SK-N-SH (cell line): ENCODE measurements at regions not wholly inside any gene's neighbourhood (a gene's known extent, or its start where the extent isn't known, plus 50 kb on each side); places are given as distances from the start of the nearest gene placed in this dataset.
"Not testable (repeated sequence)": the region's sequence is repeated elsewhere in the genome, so short reads cannot be mapped to it uniquely, and the experiment has no call there.

Experiments used
- CTCF ChIA-PET: fragments of 300-600, 350-600 bp; formaldehyde crosslinking; extraction: SDS; loops from one replicate; lab custom pipeline; 2021; lab: Yijun Ruan, JAX
- POLR2A ChIA-PET: fragments of 350-600 bp; sonication (Branson Sonifier 250); formaldehyde crosslinking; extraction: SDS; loops from one replicate; lab custom pipeline; 2020; ENCODE audit warnings: antibody characterized with exemption, inconsistent platforms; lab: Yijun Ruan, JAX
- DNase-seq: peaks from one replicate; pipeline ENCODE4 v3.0.0; 2012
- H2AFZ ChIP-seq: fragments of 200-600 bp; sonication (generic); 2 replicates; pipeline ENCODE4 v1.8.1; 2016; ENCODE audit warnings: antibody characterized with exemption, mild to moderate bottlenecking, low read depth
- H3F3A ChIP-seq: fragments of 200-600 bp; sonication (generic); replicated peaks from 2 replicates; pipeline ENCODE3; 2016; ENCODE audit warnings: antibody characterized with exemption, mild to moderate bottlenecking; ENCODE audit not compliant: insufficient read depth
- H3K27ac ChIP-seq, 2 experiments: fragments of 200-500 bp in 1 of 2; fragments of 200-600 bp in 1 of 2; sonication (Bioruptor generic) in 1 of 2; sonication (generic), shearing (Covaris generic) in 1 of 2; 2 replicates each; pipeline versions ENCODE4 v1.5.1 to v1.6.1; 2014 to 2016; ENCODE audit warnings: low read depth in 2 of 2, inconsistent platforms in 1 of 2, low read length in 1 of 2, mild to moderate bottlenecking in 1 of 2, mixed read lengths in 1 of 2
- H3K27me3 ChIP-seq: fragments of 200-600 bp; sonication (generic), shearing (Covaris generic); 2 replicates; pipeline ENCODE4 v1.6.1; 2016; ENCODE audit warnings: mixed run types; ENCODE audit not compliant: insufficient read depth
- H3K36me3 ChIP-seq, 2 experiments: fragments of 200-500 bp in 1 of 2; fragments of 200-600 bp in 1 of 2; sonication (Bioruptor generic) in 1 of 2; sonication (generic) in 1 of 2; replicated peaks in 1 of 2; 2 replicates each; pipeline versions ENCODE3 to v1.5.1; 2014 to 2016; ENCODE audit warnings: low read length in 1 of 2, mild to moderate bottlenecking in 1 of 2; ENCODE audit not compliant: insufficient read depth in 2 of 2, control insufficient read depth in 1 of 2
- H3K4me1 ChIP-seq, 2 experiments: fragments of 200-500 bp in 1 of 2; fragments of 200-600 bp in 1 of 2; sonication (Bioruptor generic) in 1 of 2; sonication (generic), shearing (Covaris generic) in 1 of 2; 2 replicates each; pipeline versions ENCODE4 v1.5.1 to v1.6.1; 2014 to 2016; ENCODE audit warnings: low read depth in 1 of 2, low read length in 1 of 2, mixed run types in 1 of 2; ENCODE audit not compliant: insufficient read depth in 2 of 2, control insufficient read depth in 1 of 2
- H3K4me2 ChIP-seq: fragments of 200-600 bp; sonication (generic), shearing (Covaris generic); 2 replicates; pipeline ENCODE4 v1.6.1; 2017; ENCODE audit warnings: mixed run types
- H3K4me3 ChIP-seq, 2 experiments: fragments of 200-500 bp in 1 of 2; fragments of 200-600 bp in 1 of 2; sonication (Bioruptor generic) in 1 of 2; sonication (generic), shearing (Covaris generic) in 1 of 2; 2 replicates each; pipeline versions ENCODE4 v1.5.1 to v1.8.1; 2014 to 2016; ENCODE audit warnings: low read depth in 2 of 2, inconsistent platforms in 1 of 2, low read length in 1 of 2, mild to moderate bottlenecking in 1 of 2, mixed read lengths in 1 of 2, moderate library complexity in 1 of 2
- H3K79me2 ChIP-seq: fragments of 200-600 bp; sonication (generic); 2 replicates; pipeline ENCODE4 v1.8.1; 2017; ENCODE audit warnings: mild to moderate bottlenecking; ENCODE audit not compliant: insufficient read depth
- H3K9ac ChIP-seq: fragments of 200-600 bp; sonication (generic); 2 replicates; pipeline ENCODE4 v1.6.1; 2017; ENCODE audit warnings: mixed run types
- H3K9me2 ChIP-seq: fragments of 200-600 bp; sonication (generic); 2 replicates; pipeline ENCODE4 v1.6.1; 2017; ENCODE audit warnings: mixed run types
- H3K9me3 ChIP-seq: fragments of 200-600 bp; sonication (generic); 2 replicates; pipeline ENCODE4 v1.6.1; 2017; ENCODE audit warnings: mixed run types, mild to moderate bottlenecking, moderate library complexity
- H4K20me1 ChIP-seq: fragments of 200-600 bp; sonication (generic); 2 replicates; pipeline ENCODE4 v1.6.1; 2017; ENCODE audit warnings: mild to moderate bottlenecking, mixed run types; ENCODE audit not compliant: insufficient read depth
- CTCF ChIP-seq: fragments of 200-600 bp; sonication (generic); IDR thresholded peaks from 2 replicates; pipeline ENCODE4 v1.6.1; 2017; ENCODE audit warnings: antibody characterized with exemption, mild to moderate bottlenecking, moderate library complexity
- ELF1 ChIP-seq: IDR thresholded peaks from 2 replicates; pipeline ENCODE4 v1.4.0; 2012
- EZH2phosphoT487 ChIP-seq: fragments of 200-600 bp; sonication (generic); IDR thresholded peaks from 2 replicates; pipeline ENCODE4 v1.6.1; 2017; ENCODE audit warnings: low read depth, mixed run types, mild to moderate bottlenecking, antibody characterized with exemption, moderate library complexity, borderline replicate concordance
- FOXJ3 ChIP-seq: sonication (generic); formaldehyde crosslinking; IDR thresholded peaks from 2 replicates; pipeline ENCODE4 v1.5.1; 2020; ENCODE audit warnings: mild to moderate bottlenecking, missing genetic modification reagents
- GABPA ChIP-seq: IDR thresholded peaks from 2 replicates; pipeline ENCODE4 v1.4.0; 2012; ENCODE audit warnings: low read depth, mild to moderate bottlenecking
- GATA2 ChIP-seq: sonication (generic); formaldehyde crosslinking; IDR thresholded peaks from 2 replicates; pipeline ENCODE4 v1.5.0; 2020; ENCODE audit warnings: mild to moderate bottlenecking, missing genetic modification reagents
- MXI1 ChIP-seq: IDR thresholded peaks from 2 replicates; pipeline ENCODE4 v1.6.1; 2012; ENCODE audit warnings: mild to moderate bottlenecking, low read depth, low read length, improper control_type of control experiment
- NRF1 ChIP-seq: IDR thresholded peaks from 2 replicates; pipeline ENCODE4 v1.6.1; 2012; ENCODE audit warnings: low read depth, mild to moderate bottlenecking, low read length
- PBX3 ChIP-seq: IDR thresholded peaks from 2 replicates; pipeline ENCODE4; 2012
- POLR2AphosphoS5 ChIP-seq: IDR thresholded peaks from 2 replicates; pipeline ENCODE4 v1.6.1; 2012; ENCODE audit warnings: low read depth, low read length
- RXRA ChIP-seq: IDR thresholded peaks from 2 replicates; pipeline ENCODE4 v1.4.0; 2012; ENCODE audit warnings: low read depth, mild to moderate bottlenecking, borderline replicate concordance
- SIN3A ChIP-seq: IDR thresholded peaks from 2 replicates; pipeline ENCODE4 v1.6.1; 2012; ENCODE audit warnings: low read depth, mild to moderate bottlenecking, low read length, moderate library complexity, borderline replicate concordance
- TEAD4 ChIP-seq: IDR thresholded peaks from 2 replicates; pipeline ENCODE4 v1.4.0; 2012; ENCODE audit warnings: mild to moderate bottlenecking, borderline replicate concordance; ENCODE audit not compliant: insufficient read depth
- USF2 ChIP-seq: fragments of 150-350 bp; IDR thresholded peaks from 2 replicates; pipeline ENCODE4 v1.6.1; 2017; ENCODE audit warnings: antibody characterized with exemption, low read length, low read depth, borderline replicate concordance
- YY1 ChIP-seq: IDR thresholded peaks from 2 replicates; pipeline ENCODE4 v1.4.0; 2012; ENCODE audit warnings: low read depth, mild to moderate bottlenecking
- WGBS: methylation state at CpG from one replicate; pipeline ENCODE4 v1.1.6; 2017; ENCODE audit warnings: low lambda C conversion rate; 5-methylcytosine and 5-hydroxymethylcytosine counted together

- H3K27ac ChIP-seq, H3K4me1 ChIP-seq, DNase-seq, CTCF ChIA-PET, H3K9me3 ChIP-seq, H3K27me3 ChIP-seq, H3K36me3 ChIP-seq, H3K79me2 ChIP-seq, H3K4me2 ChIP-seq, H3F3A ChIP-seq, H3K9ac ChIP-seq, H2AFZ ChIP-seq, H3K9me2 ChIP-seq, H4K20me1 ChIP-seq, H3K4me3 ChIP-seq, POLR2A ChIA-PET: not testable (repeated sequence)
- WGBS = 68% methylated on average over 20 of the region's 30 CpGs
Observed at GRCh38 chr2:236389284-236390216, 125.3 kb upstream of the ASB18 start.

- Histone ChIP-seq H3K9ac (no peak overlapping the region), H3K4me2 (no peak overlapping the region), H3K79me2 (no peaks in the 10 kb centered on the region), H3K9me3 (no peaks in the 10 kb centered on the region), H3K4me1 (no peaks in the 10 kb centered on the region), H2AFZ (no peak overlapping the region), H3K9me2 (no peaks in the 10 kb centered on the region), H4K20me1 (no peaks in the 10 kb centered on the region), H3K36me3 (no peaks in the 10 kb centered on the region), H3F3A (no peaks in the 10 kb centered on the region), H3K27me3 (no peaks in the 10 kb centered on the region), H3K4me3 (no peak overlapping the region), H3K27ac (no peak overlapping the region)
- ChIA-PET CTCF (interaction anchor here (1.1 kb wide), 1 partner anchor 634 kb away, joined by 3 read pairs; no protein-coding TSS in a partner anchor), POLR2A (no interaction called here)
- TF ChIP-seq ELF1 = no peak
- TF ChIP-seq YY1 = no peak
- TF ChIP-seq GABPA = no peak
- no peak for TF ChIP-seq RXRA
- no peak for TF ChIP-seq EZH2phosphoT487
- TF ChIP-seq NRF1 = no peak
- TF ChIP-seq POLR2AphosphoS5 = no peak
- no peak for TF ChIP-seq USF2
- TF ChIP-seq SIN3A = no peak
- TF ChIP-seq MXI1 = no peak
- no peak for TF ChIP-seq FOXJ3 (CRISPR knock-in tag)
- TF ChIP-seq PBX3 = no peak
- TF ChIP-seq GATA2 (CRISPR knock-in tag) = no peak
- no peak for TF ChIP-seq TEAD4
- no peak for TF ChIP-seq CTCF
- WGBS = 24% methylated on average over 3 of the region's 3 CpGs
- DNase-seq = no peak
Observed at GRCh38 chr2:236393101-236393500, 128.9 kb upstream of the ASB18 start.
